ENCODE measurements at regions not wholly inside any gene's neighbourhood (a gene's known extent, or its start where the extent isn't known, plus 50 kb on each side); places are given as distances from the start of the nearest gene placed in this dataset.
A peak's percentile ranks its signal among the peaks of the same experiment; 100 is the strongest.

GRCh38 chr14:61847861-61848260 lies 85.6 kb downstream of the SNAPC1 start:
- no peak for DNase-seq (ENCODE audit: low read depth)

DNA sequence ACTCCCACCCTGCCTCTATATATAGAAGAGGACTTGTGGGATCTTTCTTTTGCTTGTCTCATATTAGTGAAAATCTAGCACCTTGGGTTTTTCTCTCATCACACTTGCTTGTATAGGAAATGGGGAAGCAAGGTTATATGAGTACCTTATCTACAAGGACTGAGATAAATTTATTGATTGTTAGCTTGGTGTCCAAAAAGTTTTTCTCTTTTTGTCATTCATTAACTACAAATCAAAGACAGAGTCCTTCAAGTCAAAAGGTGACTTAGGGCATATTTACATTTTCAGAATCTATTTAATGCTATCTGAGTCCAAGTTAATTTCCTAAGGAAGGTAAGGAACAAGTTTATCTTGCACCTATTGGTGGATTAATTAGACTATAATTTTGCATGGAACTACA lies 92.7 kb downstream of the SNAPC1 start:
- no peak for DNase-seq (ENCODE audit: low read depth)

GRCh38 chr14:61860294-61860918 lies 98.2 kb downstream of the SNAPC1 start:
- peak; percentile 18 for DNase-seq (ENCODE audit: low read depth)

GRCh38 chr14:61861320-61861865 lies 99.2 kb downstream of the SNAPC1 start:
- no peak for DNase-seq (ENCODE audit: low read depth)

DNA sequence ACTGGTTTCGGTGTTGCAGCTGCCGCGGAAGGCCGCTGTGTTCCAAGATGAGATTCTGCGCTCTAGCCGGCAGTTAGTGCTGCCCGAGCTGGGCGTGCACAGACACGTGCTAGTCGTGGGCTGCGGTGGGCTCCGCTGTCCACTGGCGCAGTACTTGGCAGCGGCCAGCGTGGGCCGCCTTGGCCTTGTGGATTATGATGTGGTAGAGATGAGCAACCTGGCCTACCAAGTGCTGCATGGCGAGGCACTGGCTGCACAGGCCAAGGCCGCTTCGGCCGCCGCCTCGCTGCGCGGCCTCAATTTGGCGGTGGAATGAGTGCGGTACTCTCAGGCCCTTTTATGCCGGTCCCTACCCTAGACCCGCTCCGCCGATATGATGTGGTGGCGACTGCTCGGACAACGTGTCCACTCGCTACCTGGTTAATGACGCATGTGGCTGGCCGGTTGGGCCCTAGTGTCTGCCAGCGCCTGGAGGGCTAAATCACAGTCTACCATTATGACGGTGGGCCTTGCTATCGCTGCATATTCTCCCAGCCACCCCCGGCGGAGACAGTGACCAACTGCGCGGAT lies 102.2 kb downstream of the SNAPC1 start:
- DNase-seq (ENCODE audit: low read depth): no peak

DNA sequence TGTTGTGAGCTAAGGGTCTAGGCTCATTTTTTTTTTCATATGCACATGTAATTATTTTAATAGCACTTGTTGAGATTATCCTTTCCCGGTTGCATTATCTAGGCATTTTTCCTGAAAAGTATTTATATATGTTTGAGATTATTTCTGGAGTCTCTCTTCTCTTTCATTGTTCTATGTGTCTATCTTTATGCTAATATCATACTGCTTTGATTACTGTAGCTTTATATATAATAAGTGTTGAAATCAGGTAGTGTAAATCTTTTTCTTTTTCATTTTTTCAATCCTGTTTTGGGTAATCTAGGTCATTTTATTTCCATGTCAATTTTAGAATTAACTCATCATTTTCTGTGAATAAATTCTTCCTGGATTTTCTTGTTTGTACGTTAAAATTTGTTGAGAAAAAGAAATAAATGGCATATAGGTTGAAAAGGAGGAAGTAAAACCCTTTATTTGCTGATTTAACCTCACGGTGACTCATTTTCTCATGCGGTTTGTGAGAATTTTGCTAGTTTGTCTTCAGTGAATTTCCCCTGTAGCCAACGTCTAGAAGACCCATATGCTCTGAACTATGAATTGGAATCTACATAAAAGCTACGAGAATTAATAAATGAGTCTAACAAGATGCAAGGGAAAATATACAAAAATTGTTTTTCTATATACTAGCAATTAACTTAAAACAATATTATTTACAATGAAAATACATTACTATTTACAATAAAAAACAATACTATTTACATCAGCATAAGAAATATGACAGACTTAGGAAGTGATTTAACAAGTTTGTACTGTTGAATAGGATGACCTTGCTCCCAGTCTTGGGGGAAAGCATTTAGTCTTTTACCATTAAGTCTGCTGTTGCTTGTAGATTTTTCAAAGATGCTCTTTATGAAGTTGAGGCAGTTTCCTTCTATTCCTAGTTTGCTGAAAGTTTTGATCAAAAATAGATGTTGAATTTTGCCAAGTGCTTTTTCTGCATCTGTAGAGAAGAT lies 105.0 kb downstream of the SNAPC1 start:
- DNase-seq (ENCODE audit: low read depth): no peak

DNA sequence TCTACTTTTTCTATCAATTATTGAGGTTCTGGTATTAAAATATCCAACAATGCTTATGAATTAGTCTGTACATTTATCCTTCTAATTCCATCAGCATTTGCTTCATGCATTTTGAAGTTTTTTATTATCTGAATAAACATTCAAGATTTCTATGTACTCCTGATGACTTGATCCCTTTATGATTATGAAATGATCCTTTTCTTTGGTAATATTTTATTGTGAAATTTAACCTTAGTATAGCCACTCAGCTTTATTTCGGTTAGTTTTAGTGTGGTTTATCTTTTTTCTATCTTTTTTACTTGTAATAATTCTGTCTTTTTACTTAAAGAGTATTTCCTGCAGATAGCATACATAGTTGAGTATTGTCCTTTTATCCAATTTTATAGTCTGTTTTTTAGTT lies 106.6 kb downstream of the SNAPC1 start:
- no peak for DNase-seq (ENCODE audit: low read depth)

- no peak for DNase-seq (ENCODE audit: low read depth)
Measured at GRCh38 chr14:61870163-61870562, 107.9 kb downstream of the SNAPC1 start.

DNA sequence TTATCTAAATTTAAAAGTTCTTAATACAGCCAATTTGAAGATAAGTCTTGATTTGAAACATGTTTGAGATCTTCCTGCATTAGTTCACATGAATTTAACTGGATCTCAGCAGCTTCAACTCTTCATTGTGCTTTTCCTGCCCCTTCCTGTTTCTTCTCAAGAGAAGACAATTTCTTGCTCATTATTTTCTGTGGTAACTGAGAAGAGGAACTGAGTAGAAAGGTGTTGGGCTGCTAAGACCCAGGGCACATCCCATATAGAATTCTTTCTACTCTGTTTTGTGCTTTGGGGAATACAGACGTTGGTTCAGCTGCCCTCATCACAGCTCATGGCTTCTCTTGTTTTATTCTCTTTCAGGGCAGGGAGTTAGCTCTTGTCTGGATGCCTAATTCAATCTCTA lies 110.2 kb downstream of the SNAPC1 start:
- DNase-seq (ENCODE audit: low read depth): no peak

DNA sequence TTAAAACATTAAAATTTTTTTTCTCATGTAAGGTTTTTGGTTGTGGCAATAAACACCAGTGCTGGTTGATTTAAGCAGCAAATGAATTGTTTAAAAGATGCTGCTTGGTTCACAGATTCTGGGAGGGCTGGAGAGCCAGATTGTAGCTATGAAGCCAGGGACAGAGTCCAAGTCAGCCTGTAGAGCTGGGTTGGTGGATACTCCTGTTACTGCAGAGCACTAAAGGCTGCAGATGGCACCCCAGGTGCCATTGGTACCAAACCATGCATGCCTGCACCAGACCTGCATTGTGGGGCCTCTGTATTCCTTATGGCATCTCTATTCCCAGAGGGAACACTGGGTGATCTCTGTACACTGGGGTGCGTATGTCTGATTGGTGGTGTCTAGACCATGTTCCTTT lies 113.3 kb downstream of the SNAPC1 start:
- DNase-seq (ENCODE audit: low read depth): no peak

GRCh38 chr14:61876362-61877034 lies 114.3 kb downstream of the SNAPC1 start:
- no peak for DNase-seq (ENCODE audit: low read depth)

- DNase-seq (ENCODE audit: low read depth): no peak
Measured at GRCh38 chr14:61877035-61877390, 114.8 kb downstream of the SNAPC1 start.

DNA sequence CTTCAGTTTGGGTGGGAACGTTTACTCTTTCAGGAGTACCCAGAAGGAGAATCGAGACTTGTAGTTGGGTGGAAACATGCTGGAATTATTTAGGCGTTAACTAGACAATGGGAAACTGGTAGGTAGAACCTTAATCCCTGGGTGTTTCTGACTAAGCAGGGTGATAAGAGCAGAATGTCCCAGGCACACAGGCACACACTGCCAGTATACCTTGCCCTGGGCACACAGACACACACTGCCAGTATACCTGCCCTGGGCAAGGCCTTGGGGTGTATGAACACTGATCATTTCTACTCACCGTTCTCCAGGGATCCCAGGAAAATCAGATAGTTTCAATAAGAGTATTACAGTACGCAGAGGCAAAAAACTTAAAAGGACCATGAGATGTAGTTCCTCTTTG lies 115.5 kb downstream of the SNAPC1 start:
- DNase-seq (ENCODE audit: low read depth): no peak

- DNase-seq (ENCODE audit: low read depth): no peak
Measured at GRCh38 chr14:61878931-61879330, 116.7 kb downstream of the SNAPC1 start.

DNA sequence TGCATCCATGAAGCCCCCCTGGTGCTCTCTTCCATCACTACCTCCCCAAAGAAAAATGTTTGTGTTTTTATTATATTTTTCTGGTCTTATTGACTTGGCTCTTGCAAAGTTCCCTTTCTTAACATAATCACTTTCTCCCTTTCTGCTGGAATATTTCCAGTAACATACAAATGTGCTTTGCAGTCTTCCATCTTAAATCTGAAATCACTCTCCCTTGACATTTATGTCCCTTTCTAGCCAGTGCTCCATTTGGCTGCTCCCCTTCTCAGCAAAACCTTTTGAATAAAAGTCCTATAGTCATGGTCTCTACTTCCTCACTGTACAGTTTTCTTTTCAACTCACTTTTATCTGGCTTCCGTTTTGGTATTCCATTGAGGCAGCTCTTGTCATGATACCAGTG lies 118.8 kb downstream of the SNAPC1 start:
- DNase-seq (ENCODE audit: low read depth): no peak

GRCh38 chr14:61884711-61885110 lies 122.5 kb downstream of the SNAPC1 start:
- DNase-seq (ENCODE audit: low read depth): no peak

DNA sequence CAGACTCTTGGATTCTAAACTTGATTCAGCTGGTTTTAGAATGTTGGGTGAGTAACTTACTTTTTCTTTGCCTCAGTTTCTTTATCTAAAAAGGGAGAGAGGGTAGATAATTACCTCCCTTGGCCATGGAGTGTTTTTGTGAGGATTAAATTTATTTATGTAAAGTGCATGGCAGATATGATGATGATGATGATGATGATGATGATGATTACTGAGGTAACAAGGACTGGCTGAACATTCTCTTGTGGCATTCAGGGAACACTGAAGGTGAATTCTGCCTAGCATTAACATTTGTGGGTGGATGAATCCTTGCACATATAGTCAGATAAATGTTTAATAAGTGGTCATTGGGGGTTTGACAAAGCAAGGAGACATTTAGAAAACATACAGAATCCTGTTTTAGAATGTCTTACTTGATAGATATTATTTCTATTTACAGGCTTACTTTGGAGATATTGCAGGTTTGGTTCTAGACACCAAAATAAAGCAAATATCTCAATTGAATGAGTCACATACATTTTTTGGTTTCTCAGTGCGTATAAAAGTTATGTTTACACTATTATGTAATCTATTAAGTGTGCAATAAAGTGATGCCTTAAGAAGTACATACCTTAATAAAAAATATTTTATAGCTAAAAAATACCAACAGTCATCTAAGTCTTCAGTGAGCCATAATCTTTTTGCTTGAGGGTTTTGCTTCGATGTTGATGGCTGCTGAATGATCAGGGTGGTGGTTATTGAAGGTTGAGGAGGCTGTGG lies 123.2 kb downstream of the SNAPC1 start:
- DNase-seq (ENCODE audit: low read depth): no peak

DNA sequence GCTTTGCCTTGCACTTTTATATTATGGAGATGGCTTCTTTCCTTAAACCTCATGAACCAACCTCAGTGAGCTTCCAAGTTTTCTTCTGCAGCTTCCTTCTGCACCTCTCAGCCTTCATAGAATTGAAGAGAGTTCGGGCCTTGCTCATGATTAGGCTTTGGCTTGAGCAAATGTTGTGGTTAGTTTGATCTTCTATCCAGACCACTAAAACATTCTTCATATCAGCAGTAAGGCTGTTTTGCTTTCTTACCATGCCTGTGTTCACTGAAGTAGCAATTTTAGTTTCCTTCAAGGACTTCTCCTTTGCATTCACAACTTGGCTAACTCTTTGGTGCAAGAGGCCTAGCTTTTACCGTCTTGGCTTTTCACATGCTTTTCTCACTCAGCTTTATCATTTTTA lies 125.4 kb downstream of the SNAPC1 start:
- DNase-seq (ENCODE audit: low read depth): no peak

DNA sequence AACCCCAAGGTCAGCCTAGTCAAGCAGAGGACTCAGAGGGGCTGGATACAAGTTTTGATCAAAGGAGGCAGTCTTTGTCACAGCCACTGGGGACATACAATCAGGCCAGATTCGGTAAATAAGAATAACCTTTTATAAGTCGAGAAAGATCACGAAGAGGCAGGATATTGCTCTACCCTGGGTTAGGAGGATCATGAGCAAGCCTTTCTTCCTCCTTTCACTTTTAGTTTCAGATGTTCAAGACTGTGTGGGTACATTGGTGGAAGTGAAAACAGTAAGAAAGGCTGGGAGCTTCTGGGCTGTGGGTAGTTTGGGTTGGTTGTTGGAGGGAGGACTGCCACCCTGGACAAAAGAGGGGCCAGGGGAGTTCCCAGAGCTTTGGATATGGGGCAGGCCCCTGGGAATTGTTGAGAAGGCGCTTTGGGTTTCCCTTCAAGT lies 127.7 kb downstream of the SNAPC1 start:
- DNase-seq (ENCODE audit: low read depth): no peak

DNA sequence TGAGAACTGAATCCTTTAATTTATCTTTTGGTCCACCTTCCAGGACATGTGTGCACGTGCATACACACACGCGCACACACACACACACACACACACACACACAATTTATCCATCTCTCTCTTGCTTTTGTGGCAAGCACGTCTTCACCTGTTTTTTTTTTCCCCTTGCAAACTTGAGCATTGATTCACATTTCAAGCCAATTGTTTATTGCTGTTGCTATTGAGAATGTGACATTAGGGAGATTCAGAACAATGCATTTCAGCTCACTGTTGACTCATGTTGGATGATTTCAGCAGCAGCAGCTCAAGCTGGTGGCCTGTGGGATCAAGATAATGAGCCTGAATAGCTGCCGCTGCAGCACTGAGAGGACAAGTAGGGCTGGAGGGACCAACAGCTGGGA lies 128.9 kb downstream of the SNAPC1 start:
- no peak for DNase-seq (ENCODE audit: low read depth)

GRCh38 chr14:61891810-61892209 lies 129.6 kb downstream of the SNAPC1 start:
- DNase-seq (ENCODE audit: low read depth): no peak

All from T follicular helper cell (primary cell).